Tibial artery (tissue), 4 donors: ENCODE measurements at regions not wholly inside any gene's neighbourhood (a gene's known extent, or its start where the extent isn't known, plus 50 kb on each side); places are given as distances from the start of the nearest gene placed in this dataset.

ENCODE experiments used
- DNase-seq, 2 donors: peaks; one replicate each; pipeline ENCODE4 v3.0.0-alpha.2; 2019
- H3K27ac ChIP-seq, 2 donors: fragments of 200-600 bp; sonication (generic) in 1 of 2; 1 replicate in 1 of 2; 2 replicates in 1 of 2; pipeline ENCODE4 v1.5.1; 2018 to 2019; ENCODE audit warnings: mild to moderate bottlenecking in 1 of 2
- H3K27me3 ChIP-seq, 2 donors: fragments of 200-600 bp; sonication (generic) in 1 of 2; one replicate each; pipeline versions ENCODE4 v1.5.1 to v1.6.0; 2016 to 2019
- H3K36me3 ChIP-seq, 3 donors: fragments of 200-600 bp; sonication (generic) in 2 of 3; one replicate each; pipeline ENCODE4 v1.5.1; 2016 to 2019; ENCODE audit warnings: mild to moderate bottlenecking in 2 of 3
- H3K4me1 ChIP-seq, 4 donors: fragments of 200-600 bp; sonication (generic) in 2 of 4; 1 replicate in 3 of 4; 2 replicates in 1 of 4; pipeline ENCODE4 v1.5.1; 2016 to 2019
- H3K4me3 ChIP-seq, 2 donors: fragments of 200-600 bp; sonication (generic) in 1 of 2; 1 replicate in 1 of 2; 2 replicates in 1 of 2; pipeline ENCODE4 v1.5.1; 2018 to 2019; ENCODE audit warnings: mild to moderate bottlenecking in 2 of 2
- H3K9me3 ChIP-seq, 3 donors: fragments of 200-600 bp; sonication (generic) in 1 of 3; one replicate each; pipeline ENCODE4 v1.5.1; 2016 to 2019
- intact Hi-C: fragments of 100-400 bp; cut with DNase I; formaldehyde crosslinking; loops from one replicate; pipeline ENCODE4 v1.15.0; 2023; ENCODE audit warnings: low total_unique reads
- TF ChIP-seq, protein P1 (sequence below), 2 experiments: fragments of 200-600 bp in 1 of 2; fragments of 450-650 bp in 1 of 2; IDR thresholded peaks; one replicate each; pipeline ENCODE4 v1.5.1; 2017 to 2019; ENCODE audit warnings: antibody characterized with exemption in 2 of 2, mild to moderate bottlenecking in 1 of 2, moderate library complexity in 1 of 2

DNA sequence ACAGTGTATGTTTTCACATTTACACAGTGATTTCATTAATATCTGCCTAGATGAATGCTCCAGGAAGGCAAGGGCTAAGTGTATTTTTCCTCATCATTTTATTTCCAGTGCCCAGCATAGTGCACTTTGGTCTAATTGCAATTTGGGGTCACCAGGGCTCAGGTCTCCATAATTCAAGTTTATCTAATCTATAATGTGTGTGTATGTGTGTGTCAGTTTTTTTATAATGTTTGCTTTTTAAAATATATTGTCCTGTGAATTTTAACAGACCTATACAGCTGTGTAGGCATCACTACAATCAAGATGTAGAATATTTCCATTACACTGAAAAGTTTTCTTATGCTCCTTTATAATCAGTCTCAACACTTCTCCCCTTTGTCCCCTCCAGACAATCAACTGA lies 620.4 kb downstream of the STK39 start:
- intact Hi-C loops, result no loop called here
- TF ChIP-seq, protein P1, sequence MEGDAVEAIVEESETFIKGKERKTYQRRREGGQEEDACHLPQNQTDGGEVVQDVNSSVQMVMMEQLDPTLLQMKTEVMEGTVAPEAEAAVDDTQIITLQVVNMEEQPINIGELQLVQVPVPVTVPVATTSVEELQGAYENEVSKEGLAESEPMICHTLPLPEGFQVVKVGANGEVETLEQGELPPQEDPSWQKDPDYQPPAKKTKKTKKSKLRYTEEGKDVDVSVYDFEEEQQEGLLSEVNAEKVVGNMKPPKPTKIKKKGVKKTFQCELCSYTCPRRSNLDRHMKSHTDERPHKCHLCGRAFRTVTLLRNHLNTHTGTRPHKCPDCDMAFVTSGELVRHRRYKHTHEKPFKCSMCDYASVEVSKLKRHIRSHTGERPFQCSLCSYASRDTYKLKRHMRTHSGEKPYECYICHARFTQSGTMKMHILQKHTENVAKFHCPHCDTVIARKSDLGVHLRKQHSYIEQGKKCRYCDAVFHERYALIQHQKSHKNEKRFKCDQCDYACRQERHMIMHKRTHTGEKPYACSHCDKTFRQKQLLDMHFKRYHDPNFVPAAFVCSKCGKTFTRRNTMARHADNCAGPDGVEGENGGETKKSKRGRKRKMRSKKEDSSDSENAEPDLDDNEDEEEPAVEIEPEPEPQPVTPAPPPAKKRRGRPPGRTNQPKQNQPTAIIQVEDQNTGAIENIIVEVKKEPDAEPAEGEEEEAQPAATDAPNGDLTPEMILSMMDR (IDR thresholded peaks at IDR 0.05), result no peak

DNA sequence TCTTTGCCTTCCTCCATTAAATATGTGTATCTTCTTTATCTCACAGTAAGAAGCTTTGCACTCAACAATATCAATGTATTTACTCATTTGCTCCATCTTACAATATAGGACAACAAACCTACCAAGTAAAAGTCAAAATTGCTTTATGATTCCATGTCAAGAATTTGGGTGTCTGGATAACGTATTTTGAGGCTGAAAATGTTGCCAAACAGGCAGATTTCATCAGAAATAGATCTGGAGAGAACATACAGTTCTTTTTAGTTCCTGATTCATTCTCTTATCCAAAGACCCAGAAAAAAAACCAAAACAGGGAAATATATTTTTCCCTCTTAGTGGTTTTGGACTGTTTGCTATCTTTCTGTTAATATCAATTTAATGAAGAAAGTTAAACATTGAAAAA lies 621.1 kb downstream of the STK39 start:
- TF ChIP-seq, protein P1 (IDR thresholded peaks at IDR 0.05), result no peak
- H3K27me3 ChIP-seq, result no peaks in the 10 kb centered on the region
- no peak for DNase-seq
- intact Hi-C loops, result no loop called here
- H3K9me3 ChIP-seq, result no peaks in the 10 kb centered on the region
- no peaks in the 10 kb centered on the region for H3K36me3 ChIP-seq
- no peak overlapping the region for H3K4me3 ChIP-seq
- H3K4me1 ChIP-seq, result no peaks in the 10 kb centered on the region
- no peak overlapping the region for H3K27ac ChIP-seq

More for the DNA sequence above, 620.4 kb downstream of the STK39 start:
- Histone ChIP-seq H3K36me3 (no peaks in the 10 kb centered on the region), H3K4me1 (no peaks in the 10 kb centered on the region), H3K4me3 (no peak overlapping the region), H3K27me3 (no peaks in the 10 kb centered on the region), H3K9me3 (no peaks in the 10 kb centered on the region), H3K27ac (no peak overlapping the region)
- no peak for DNase-seq

DNA sequence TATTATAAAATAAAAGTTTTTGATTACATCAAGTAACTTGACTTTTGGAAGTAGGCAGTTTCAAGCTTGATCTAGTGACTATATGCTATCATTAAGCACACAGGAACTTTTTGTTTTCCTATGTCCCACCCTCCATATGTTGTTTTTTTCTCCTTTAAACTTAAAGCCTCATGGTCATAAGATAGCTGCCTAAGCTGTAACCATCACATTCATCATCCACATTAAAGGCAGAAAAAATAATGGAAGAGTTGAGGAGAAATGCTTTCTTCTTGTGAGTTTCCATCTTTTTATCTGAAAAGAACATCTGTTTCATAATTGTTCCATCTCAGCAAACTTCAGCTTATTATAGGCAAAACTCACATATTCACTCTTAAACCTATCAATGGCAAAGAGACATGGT lies 630.4 kb downstream of the STK39 start:
- Histone ChIP-seq H3K27ac (no peak overlapping the region), H3K36me3 (no peaks in the 10 kb centered on the region), H3K9me3 (no peaks in the 10 kb centered on the region), H3K4me3 (no peak overlapping the region), H3K4me1 (no peaks in the 10 kb centered on the region), H3K27me3 (no peaks in the 10 kb centered on the region)
- intact Hi-C loops, result no loop called here
- TF ChIP-seq, protein P1 (IDR thresholded peaks at IDR 0.05), result no peak
- no peak for DNase-seq

DNA sequence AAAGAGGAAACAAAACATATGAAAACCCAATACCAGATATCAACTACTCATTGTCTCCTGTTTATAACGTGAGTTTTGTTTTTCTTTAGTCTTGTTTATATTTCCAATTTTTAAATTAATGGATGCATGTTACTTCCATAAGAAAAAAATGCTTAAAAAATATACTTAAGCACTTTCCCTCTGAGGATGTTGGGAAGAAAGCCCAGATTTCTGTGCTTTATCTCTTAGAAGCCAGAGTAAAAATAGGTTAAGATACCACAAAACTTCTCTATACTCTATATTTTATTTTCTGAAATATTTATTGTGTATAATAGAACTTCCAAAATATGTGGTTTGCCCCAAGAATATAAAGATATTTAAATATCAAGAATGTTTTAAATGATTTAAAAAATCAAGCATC lies 633.9 kb downstream of the STK39 start:
- H3K27ac ChIP-seq, result no peak overlapping the region
- no peaks in the 10 kb centered on the region for H3K36me3 ChIP-seq
- intact Hi-C loops, result no loop called here
- H3K27me3 ChIP-seq, result no peaks in the 10 kb centered on the region
- no peaks in the 10 kb centered on the region for H3K9me3 ChIP-seq
- H3K4me1 ChIP-seq, result no peaks in the 10 kb centered on the region
- DNase-seq, result no peak
- TF ChIP-seq, protein P1 (IDR thresholded peaks at IDR 0.05), result no peak
- no peak overlapping the region for H3K4me3 ChIP-seq

DNA sequence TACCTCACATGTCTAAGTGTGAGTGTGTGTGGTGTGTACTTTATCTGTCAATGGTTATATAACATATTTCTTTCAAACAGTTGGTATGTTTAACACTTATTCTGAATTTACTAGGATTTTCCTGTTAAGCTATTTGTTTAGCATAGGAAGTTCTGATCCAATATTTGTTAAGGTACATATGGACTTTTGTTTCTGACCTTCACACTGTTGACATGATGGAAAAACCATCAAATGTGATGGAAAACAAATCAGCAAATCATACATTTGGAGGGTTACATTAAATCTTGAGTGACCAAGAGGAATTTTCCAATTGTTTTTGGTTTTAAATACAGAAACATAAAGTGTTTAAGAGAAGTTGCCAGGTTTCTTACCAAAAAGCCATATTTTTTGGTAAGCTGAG lies 638.9 kb downstream of the STK39 start:
- H3K36me3 ChIP-seq, result no peaks in the 10 kb centered on the region
- H3K9me3 ChIP-seq, result no peaks in the 10 kb centered on the region
- TF ChIP-seq, protein P1 (IDR thresholded peaks at IDR 0.05), result no peak
- H3K4me1 ChIP-seq, result no peaks in the 10 kb centered on the region
- H3K4me3 ChIP-seq, result no peak overlapping the region
- DNase-seq, result no peak
- no peak overlapping the region for H3K27ac ChIP-seq
- H3K27me3 ChIP-seq, result no peaks in the 10 kb centered on the region
- intact Hi-C loops, result no loop called here

DNA sequence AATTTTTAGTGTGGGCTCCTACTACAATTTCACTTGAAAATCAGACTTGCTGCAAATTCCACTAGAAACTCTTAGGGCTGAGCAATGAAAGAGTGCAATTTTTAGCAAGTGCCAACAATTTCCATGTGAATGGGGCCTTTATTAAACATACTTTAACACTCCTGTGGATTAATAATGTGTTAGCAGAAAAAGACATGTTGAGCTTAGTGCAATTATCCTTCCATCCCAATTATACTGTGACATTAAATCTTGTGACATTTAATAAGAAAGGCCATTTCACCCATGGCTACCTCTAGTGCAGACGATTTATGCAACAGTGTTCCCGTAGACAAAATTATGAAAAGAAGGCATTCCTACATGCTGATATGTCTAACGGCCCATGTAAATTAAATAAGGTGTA lies 639.7 kb downstream of the STK39 start:
- Histone ChIP-seq H3K36me3 (no peaks in the 10 kb centered on the region), H3K27me3 (no peaks in the 10 kb centered on the region), H3K27ac (no peak overlapping the region), H3K9me3 (no peaks in the 10 kb centered on the region), H3K4me3 (no peak overlapping the region), H3K4me1 (no peaks in the 10 kb centered on the region)
- TF ChIP-seq, protein P1 (IDR thresholded peaks at IDR 0.05), result no peak
- DNase-seq, result no peak
- intact Hi-C loops, result no loop called here
